H9 (cell line): ENCODE measurements at regions not wholly inside any gene's neighbourhood (a gene's known extent, or its start where the extent isn't known, plus 50 kb on each side); places are given as distances from the start of the nearest gene placed in this dataset.

Source experiments
- DNase-seq: peaks from one replicate; pipeline ENCODE4 v3.0.0-alpha.2; 2017
- H2AFZ ChIP-seq: one replicate; pipeline ENCODE4 v1.6.1; 2013; ENCODE audit warnings: mild to moderate bottlenecking, low read length, control low read depth, moderate library complexity
- H2AK5ac ChIP-seq: 2 replicates; pipeline ENCODE4 v1.6.1; 2013; ENCODE audit warnings: low read length, control low read depth, mixed read lengths; ENCODE audit not compliant: insufficient read length
- H2BK120ac ChIP-seq: one replicate; pipeline ENCODE4 v1.6.1; 2013; ENCODE audit warnings: low read depth, mild to moderate bottlenecking, low read length, control low read depth, inconsistent platforms; ENCODE audit not compliant: poor library complexity, severe bottlenecking
- H2BK12ac ChIP-seq: 2 replicates; pipeline ENCODE4 v1.6.1; 2013; ENCODE audit warnings: low read length, control low read depth, mixed read lengths, low read depth; ENCODE audit not compliant: insufficient read length
- H2BK15ac ChIP-seq: 2 replicates; pipeline ENCODE4 v1.6.1; 2013; ENCODE audit warnings: low read depth, low read length, control low read depth
- H2BK20ac ChIP-seq: one replicate; pipeline ENCODE4 v1.6.1; 2013; ENCODE audit warnings: low read depth, mild to moderate bottlenecking, low read length, control low read depth, inconsistent platforms; ENCODE audit not compliant: poor library complexity, severe bottlenecking
- H2BK5ac ChIP-seq: 2 replicates; pipeline ENCODE4 v1.6.1; 2013; ENCODE audit warnings: low read length, control low read depth, mixed read lengths; ENCODE audit not compliant: insufficient read length
- H3K14ac ChIP-seq: 2 replicates; pipeline ENCODE4 v1.6.1; 2013; ENCODE audit warnings: low read length, control low read depth; ENCODE audit not compliant: insufficient read depth
- H3K18ac ChIP-seq: 2 replicates; pipeline ENCODE4 v1.6.1; 2013; ENCODE audit warnings: low read depth, mild to moderate bottlenecking, mixed read lengths, low read length, control low read depth; ENCODE audit not compliant: insufficient read length
- H3K23ac ChIP-seq: 2 replicates; pipeline ENCODE4 v1.6.1; 2013; ENCODE audit warnings: low read length, control low read depth, mixed read lengths, low read depth; ENCODE audit not compliant: insufficient read length
- H3K23me2 ChIP-seq: 2 replicates; pipeline ENCODE4 v1.6.1; 2013; ENCODE audit warnings: low read depth, mild to moderate bottlenecking, mixed read lengths, low read length, control low read depth; ENCODE audit not compliant: insufficient read length, poor library complexity, severe bottlenecking
- H3K27ac ChIP-seq: 2 replicates; pipeline ENCODE4 v1.5.1; 2013; ENCODE audit warnings: low read length, control low read depth, mixed read lengths, low read depth; ENCODE audit not compliant: insufficient read length
- H3K27me3 ChIP-seq: 2 replicates; pipeline ENCODE4 v1.6.1; 2013; ENCODE audit warnings: low read length, control low read depth, inconsistent platforms; ENCODE audit not compliant: insufficient read depth
- H3K4ac ChIP-seq: 2 replicates; pipeline ENCODE4 v1.6.1; 2013; ENCODE audit warnings: low read depth, mild to moderate bottlenecking, control low read depth, inconsistent platforms, low read length, moderate library complexity
- H3K4me1 ChIP-seq: 2 replicates; pipeline ENCODE4 v1.6.1; 2013; ENCODE audit warnings: low read length, control low read depth, inconsistent platforms; ENCODE audit not compliant: insufficient read depth
- H3K4me2 ChIP-seq: 2 replicates; pipeline ENCODE4 v1.6.1; 2013; ENCODE audit warnings: low read length, control low read depth, mixed read lengths; ENCODE audit not compliant: insufficient read length, insufficient read depth
- H3K56ac ChIP-seq: 2 replicates; pipeline ENCODE4 v1.6.1; 2013; ENCODE audit warnings: low read depth, mild to moderate bottlenecking, mixed read lengths, low read length, control low read depth; ENCODE audit not compliant: insufficient read length
- H3K79me1 ChIP-seq: 2 replicates; pipeline ENCODE4 v1.6.1; 2013; ENCODE audit warnings: low read depth, mild to moderate bottlenecking, moderate library complexity, low read length, control low read depth, inconsistent platforms; ENCODE audit not compliant: insufficient read depth, poor library complexity, severe bottlenecking
- H3K79me2 ChIP-seq: 2 replicates; pipeline ENCODE4 v1.6.1; 2013; ENCODE audit warnings: low read length, control low read depth, inconsistent platforms; ENCODE audit not compliant: insufficient read depth
- H3K9ac ChIP-seq: 2 replicates; pipeline ENCODE4 v1.6.1; 2013; ENCODE audit warnings: low read length, control low read depth, mixed read lengths; ENCODE audit not compliant: insufficient read length; ENCODE audit errors: extremely low read depth
- H3K9me3 ChIP-seq: one replicate; pipeline ENCODE4 v1.6.1; 2013; ENCODE audit warnings: low read depth, low read length, inconsistent platforms; ENCODE audit not compliant: control insufficient read depth
- H3T11ph ChIP-seq: one replicate; pipeline ENCODE4 v1.6.1; 2013; ENCODE audit warnings: mild to moderate bottlenecking, low read length, control low read depth, inconsistent platforms
- H4K20me1 ChIP-seq: one replicate; pipeline ENCODE4 v1.6.1; 2013; ENCODE audit not compliant: control insufficient read depth, insufficient read length, insufficient read depth
- H4K5ac ChIP-seq: 2 replicates; pipeline ENCODE4 v1.6.1; 2013; ENCODE audit warnings: low read depth, mild to moderate bottlenecking, mixed read lengths, low read length, control low read depth; ENCODE audit not compliant: insufficient read length
- H4K8ac ChIP-seq: replicated peaks from 2 replicates; pipeline ENCODE4 v1.6.1; 2013; ENCODE audit warnings: low read length, control low read depth, mixed read lengths, low read depth; ENCODE audit not compliant: insufficient read length
- H4K91ac ChIP-seq: 2 replicates; pipeline ENCODE4 v1.6.1; 2013; ENCODE audit warnings: low read depth, mild to moderate bottlenecking, moderate library complexity, mixed read lengths, low read length, control low read depth; ENCODE audit not compliant: insufficient read length
- H3K27ac Mint-ChIP-seq, 3 experiments: 2 replicates in 2 of 3; 3 replicates in 1 of 3; pipeline ENCODE4 v1.8.0; 2020 to 2021; ENCODE audit warnings: mixed read lengths in 3 of 3, mild to moderate bottlenecking in 1 of 3, moderate library complexity in 1 of 3
- H3K27me3 Mint-ChIP-seq: 2 replicates; pipeline ENCODE4 v1.8.0; 2021; ENCODE audit warnings: low read depth, mild to moderate bottlenecking, moderate library complexity, mixed read lengths
- H3K36me3 Mint-ChIP-seq, 3 experiments: 2 replicates in 2 of 3; 3 replicates in 1 of 3; pipeline ENCODE4 v1.8.0; 2020 to 2021; ENCODE audit warnings: low read depth in 3 of 3, mixed read lengths in 3 of 3; ENCODE audit not compliant: insufficient read depth in 1 of 3
- H3K4me1 Mint-ChIP-seq, 2 experiments: 2 replicates each; pipeline ENCODE4 v1.8.0; 2020; ENCODE audit warnings: mixed read lengths in 2 of 2
- H3K4me3 Mint-ChIP-seq, 2 experiments: 2 replicates in 1 of 2; 3 replicates in 1 of 2; pipeline ENCODE4 v1.8.0; 2020 to 2021; ENCODE audit warnings: mild to moderate bottlenecking in 2 of 2, mixed read lengths in 2 of 2, moderate library complexity in 1 of 2
- H3K9me3 Mint-ChIP-seq, 2 experiments: 2 replicates in 1 of 2; 3 replicates in 1 of 2; pipeline ENCODE4 v1.8.0; 2020; ENCODE audit warnings: mild to moderate bottlenecking in 2 of 2, mixed read lengths in 2 of 2, moderate library complexity in 1 of 2
- CTCF ChIP-seq: fragments of 200-600 bp; sonication (generic); conservative IDR thresholded peaks from 3 replicates; pipeline ENCODE4 v1.8.0; 2021; ENCODE audit warnings: antibody characterized with exemption, mild to moderate bottlenecking
- WGBS: extraction: QIAGEN DNeasy Blood & Tissue Kit; methylation state at CpG from one replicate; pipeline ENCODE4 v1.1.7; 2013; ENCODE audit warnings: missing lambda C conversion rate, low lambda C conversion rate, mixed read lengths; ENCODE audit not compliant: insufficient read length; ENCODE audit errors: extremely low coverage; 5-methylcytosine and 5-hydroxymethylcytosine counted together

GRCh38 chr3:177811835-177812234 lies 614.6 kb upstream of the TBL1XR1 start:
- DNase-seq, result no peak
- H4K8ac ChIP-seq, result no peak overlapping the region
- H3K4me1 ChIP-seq, result no peaks in the 10 kb centered on the region
- H3K23ac ChIP-seq, result no peak overlapping the region
- H3K79me1 ChIP-seq, result no peaks in the 10 kb centered on the region
- no peak overlapping the region for H3K4me2 ChIP-seq
- Mint-ChIP-seq H3K27me3 (no peaks in the 10 kb centered on the region), H3K9me3 (peaks cover 0 to 9% of the 10 kb centered on the region in 2 experiments; a peak in 4 of 5 replicates), H3K4me3 (no peak overlapping the region), H3K36me3 (peaks cover 0 to 4% (median 0%) of the 10 kb centered on the region in 3 experiments; a peak in 1 of 7 replicates), H3K27ac (no peak overlapping the region), H3K4me1 (no peaks in the 10 kb centered on the region; a peak in 1 of 4 replicates)
- H3K79me2 ChIP-seq, result no peaks in the 10 kb centered on the region
- no peaks in the 10 kb centered on the region for H3K27me3 ChIP-seq
- no peak overlapping the region for H2BK15ac ChIP-seq
- no peak overlapping the region for H2BK20ac ChIP-seq
- no peak overlapping the region for H2BK12ac ChIP-seq
- no peak overlapping the region for H3T11ph ChIP-seq
- H4K20me1 ChIP-seq, result no peaks in the 10 kb centered on the region
- H2BK5ac ChIP-seq, result no peak overlapping the region
- H3K9me3 ChIP-seq, result no peaks in the 10 kb centered on the region
- H2AFZ ChIP-seq, result no peak overlapping the region
- no peak for TF ChIP-seq CTCF
- no peak overlapping the region for H3K9ac ChIP-seq
- no CpG with 5 or more reads among the region's 1 CpG for WGBS
- H3K56ac ChIP-seq, result no peak overlapping the region
- no peaks in the 10 kb centered on the region for H3K23me2 ChIP-seq
- H2BK120ac ChIP-seq, result no peak overlapping the region
- H2AK5ac ChIP-seq, result no peak overlapping the region
- no peak overlapping the region for H3K18ac ChIP-seq
- no peak overlapping the region for H3K27ac ChIP-seq
- no peak overlapping the region for H3K4ac ChIP-seq
- no peak overlapping the region for H4K5ac ChIP-seq
- no peak overlapping the region for H3K14ac ChIP-seq
- H4K91ac ChIP-seq, result no peak overlapping the region
